Fibroblast of peridontal ligament (primary cell): ENCODE measurements at regions not wholly inside any gene's neighbourhood (a gene's known extent, or its start where the extent isn't known, plus 50 kb on each side); places are given as distances from the start of the nearest gene placed in this dataset.

Source experiments
- DNase-seq: peaks from one replicate; pipeline ENCODE4 v3.0.0-alpha.2; 2010; ENCODE audit errors: extremely low read depth

GRCh38 chr3:150022381-150023238 lies 51.9 kb upstream of the PFN2 start:
- no peak for DNase-seq

GRCh38 chr3:150020527-150020926 lies 49.8 kb upstream of the PFN2 start:
- peak; percentile 27 for DNase-seq
